ENCODE measurements at regions not wholly inside any gene's neighbourhood (a gene's known extent, or its start where the extent isn't known, plus 50 kb on each side); places are given as distances from the start of the nearest gene placed in this dataset.
"Not testable (repeated sequence)": the region's sequence is repeated elsewhere in the genome, so short reads cannot be mapped to it uniquely, and the experiment has no call there.

- DNase-seq (ENCODE audit: low spot score), result no peak
Measured at GRCh38 chr1:184820218-184820750, 65.6 kb upstream of the EDEM3 start.

GRCh38 chr1:184818646-184819045 lies 64.0 kb upstream of the EDEM3 start:
- DNase-seq (ENCODE audit: low spot score), result no peak

DNA sequence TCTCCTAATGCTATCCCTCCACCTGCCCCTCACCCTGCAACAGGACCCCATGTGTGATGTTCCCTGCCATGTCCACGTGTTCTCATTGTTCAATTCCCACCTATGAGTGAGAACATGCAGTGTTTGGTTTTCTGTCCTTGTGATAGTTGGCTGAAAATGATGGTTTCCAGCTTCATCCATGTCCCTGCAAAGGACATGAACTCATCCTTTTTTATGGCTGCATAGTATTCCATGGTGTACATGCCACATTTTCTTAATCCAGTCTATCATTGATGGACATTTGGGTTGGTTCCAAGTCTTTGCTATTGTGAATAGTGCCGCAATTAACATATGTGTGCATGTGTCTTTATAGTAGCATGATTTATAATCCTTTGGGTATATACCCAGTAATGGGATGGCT lies 62.3 kb upstream of the EDEM3 start:
- DNase-seq (ENCODE audit: low spot score), result not testable (repeated sequence)

DNA sequence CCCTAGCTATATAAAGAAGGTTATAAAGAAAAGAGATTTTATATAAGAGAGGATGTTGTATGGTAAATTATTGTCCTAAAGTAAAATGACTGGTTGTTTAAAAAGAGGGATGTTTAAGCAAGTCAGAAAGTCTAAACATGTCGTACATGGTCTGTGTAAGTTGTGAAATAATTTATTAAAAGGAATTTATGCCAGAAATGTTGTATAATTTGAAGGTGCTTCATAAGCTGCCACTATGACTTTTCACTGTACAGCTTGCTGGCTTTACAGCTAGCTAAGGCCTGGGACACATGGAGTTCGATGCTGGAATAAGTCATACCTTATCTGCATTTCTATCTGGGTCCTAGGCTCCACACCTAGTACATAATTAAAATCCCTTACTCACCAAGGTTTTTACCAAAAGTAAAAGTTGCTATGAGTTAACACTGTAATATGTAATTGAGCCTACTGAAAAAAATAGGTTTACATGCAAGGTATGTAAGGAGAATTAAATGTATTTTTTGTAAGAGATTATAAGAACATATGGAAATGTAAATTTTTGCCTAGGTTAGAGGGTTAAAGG lies 59.0 kb upstream of the EDEM3 start:
- DNase-seq (ENCODE audit: low spot score), result no peak

- DNase-seq (ENCODE audit: low spot score), result no peak
Measured at GRCh38 chr1:184811439-184812111, 56.9 kb upstream of the EDEM3 start.

DNA sequence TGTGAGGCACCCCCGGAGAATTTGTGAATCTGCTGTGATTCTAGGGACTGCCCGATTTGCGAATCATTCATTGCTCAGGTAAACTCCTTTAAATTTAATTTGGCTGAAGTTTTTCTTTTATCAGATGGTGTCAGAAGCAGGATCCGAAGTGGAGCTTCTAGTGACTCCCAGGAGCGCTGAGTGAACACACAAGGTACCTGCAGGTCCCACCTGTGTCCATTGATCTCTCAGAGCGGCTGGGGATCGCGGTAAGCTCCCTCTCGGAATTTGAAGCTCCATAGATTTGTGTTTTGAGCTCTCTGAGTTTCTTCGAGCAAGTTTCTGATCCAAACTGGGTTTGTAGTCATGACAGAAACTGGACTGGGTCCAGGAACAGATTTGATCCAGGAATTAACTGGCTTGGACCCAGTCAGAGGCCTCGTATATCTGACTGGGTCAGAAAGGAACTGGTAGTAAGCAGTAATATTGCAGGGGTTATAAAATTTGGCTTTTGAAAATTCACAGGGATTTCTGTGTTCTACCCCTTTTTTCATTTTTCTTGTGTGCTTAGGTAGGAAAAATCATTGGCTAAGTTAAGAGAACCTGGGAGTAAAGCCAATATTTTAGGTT lies 56.2 kb upstream of the EDEM3 start:
- no peak for DNase-seq (ENCODE audit: low spot score)

DNA sequence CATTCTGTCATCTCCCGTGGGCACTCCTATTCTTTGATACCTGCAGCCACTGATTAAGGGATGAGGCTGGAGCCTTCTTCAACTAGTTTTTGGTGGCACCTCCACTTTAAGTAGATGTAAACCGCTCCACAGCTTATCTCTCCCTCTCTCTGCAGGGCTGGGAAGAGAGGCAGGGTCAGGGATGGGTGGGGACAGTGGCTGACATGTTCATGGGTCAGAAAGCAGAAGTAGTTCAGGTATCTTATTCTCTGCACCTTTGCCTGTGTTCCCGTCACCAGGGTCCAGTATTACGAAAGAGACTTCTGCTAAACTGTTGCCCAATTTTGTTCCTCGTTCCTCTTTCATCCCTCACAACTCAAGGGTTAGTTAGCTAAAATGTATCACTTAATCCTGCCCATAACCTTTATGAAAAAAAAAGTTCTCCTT lies 51.7 kb upstream of the EDEM3 start:
- no peak for DNase-seq (ENCODE audit: low spot score)

- DNase-seq (ENCODE audit: low spot score), result peak; percentile 90
Measured at GRCh38 chr1:184805667-184806295, 51.1 kb upstream of the EDEM3 start.
